ENCODE measurements at regions not wholly inside any gene's neighbourhood (a gene's known extent, or its start where the extent isn't known, plus 50 kb on each side); places are given as distances from the start of the nearest gene placed in this dataset.

DNA sequence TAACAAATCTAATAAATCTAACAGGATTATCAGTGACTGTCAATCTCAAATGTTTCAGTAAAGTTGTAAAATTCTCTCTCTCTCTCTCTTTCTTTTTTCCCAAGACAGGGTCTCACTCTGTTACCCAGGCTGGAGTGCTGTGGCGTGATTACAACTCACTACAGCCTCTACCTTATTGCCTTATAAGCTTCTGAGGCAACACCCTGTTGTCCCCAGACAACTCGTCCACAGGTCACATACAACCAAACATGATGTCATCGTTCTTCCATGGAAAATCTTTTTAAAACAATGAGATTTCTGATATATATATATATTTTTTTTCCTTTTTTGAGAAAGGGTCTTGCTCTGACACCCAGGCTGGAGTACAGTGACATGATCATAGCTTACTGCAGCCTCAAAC lies 151.4 kb upstream of the RGS6 start:
- Mint-ChIP-seq H3K27ac (no peak overlapping the region), H3K4me3 (no peak overlapping the region), H3K36me3 (no peaks in the 10 kb centered on the region), H3K27me3 (peaks cover 20 to 22% of the 10 kb centered on the region in 2 donors), H3K9me3 (peaks cover 0 to 3% (median 0%) of the 10 kb centered on the region in 8 donors), H3K4me1 (peaks cover 0 to 4% (median 4%) of the 10 kb centered on the region in 4 donors)
- H3K36me3 ChIP-seq (ENCODE audit: insufficient read depth, low read length) = no peaks in the 10 kb centered on the region
- no peaks in the 10 kb centered on the region for H3K27me3 ChIP-seq (ENCODE audit: insufficient read depth, low read length)
- intact Hi-C loops (cut with micrococcal nuclease) = no loop called here
- no peaks in the 10 kb centered on the region for H3K4me1 ChIP-seq (ENCODE audit: insufficient read depth, low read length)
- DNase-seq = no peak
- no peak overlapping the region for H3K4me3 ChIP-seq (ENCODE audit: low read length in 2 of 2)
- ChIA-PET CTCF (ENCODE audit: partially characterized antibody) (interaction anchor here (1.8 kb wide), 1 partner anchor 28 kb away, joined by 5 read pairs; no protein-coding TSS in a partner anchor), POLR2A (ENCODE audit: partially characterized antibody) (no interaction called here)
- no peak overlapping the region for H3K27ac ChIP-seq (ENCODE audit: low read depth, low read length)
- H3K9me3 ChIP-seq (ENCODE audit: control insufficient read depth in 1 of 2, low read length in 2 of 2) = no peaks in the 10 kb centered on the region

DNA sequence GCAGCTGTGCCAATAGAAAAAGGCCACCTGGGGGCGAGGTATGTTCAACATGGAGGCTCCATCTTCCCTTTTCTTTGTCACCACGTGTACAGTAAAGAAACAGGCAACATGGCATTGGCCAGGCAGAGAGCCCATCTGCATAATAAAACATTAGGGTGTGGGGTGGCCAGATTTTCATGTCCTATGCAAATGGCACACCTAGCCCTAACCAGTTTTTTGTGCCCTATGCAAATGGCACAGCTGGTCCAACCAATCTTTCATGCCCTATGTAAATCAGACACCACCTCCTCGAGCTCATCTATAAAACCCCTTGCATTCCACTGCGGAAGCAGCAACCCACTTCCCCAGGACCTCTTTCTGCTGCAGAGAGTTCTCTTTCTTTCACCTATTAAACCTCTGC lies 149.1 kb upstream of the RGS6 start:
- POLR2A ChIA-PET (ENCODE audit: partially characterized antibody) = no interaction called here
- Mint-ChIP-seq H3K27me3 (peaks cover 10 to 15% of the 10 kb centered on the region in 2 donors), H3K27ac (no peak overlapping the region), H3K4me3 (no peak overlapping the region), H3K4me1 (no peaks in the 10 kb centered on the region), H3K9me3 (peaks cover 0 to 3% (median 0%) of the 10 kb centered on the region in 8 donors), H3K36me3 (no peaks in the 10 kb centered on the region)
- Histone ChIP-seq H3K4me1 (ENCODE audit: insufficient read depth, low read length) (no peaks in the 10 kb centered on the region), H3K4me3 (ENCODE audit: low read length in 2 of 2) (no peak overlapping the region), H3K27me3 (ENCODE audit: insufficient read depth, low read length) (no peaks in the 10 kb centered on the region), H3K9me3 (ENCODE audit: control insufficient read depth in 1 of 2, low read length in 2 of 2) (no peaks in the 10 kb centered on the region), H3K27ac (ENCODE audit: low read depth, low read length) (no peak overlapping the region), H3K36me3 (ENCODE audit: insufficient read depth, low read length) (no peaks in the 10 kb centered on the region)
- CTCF ChIA-PET (ENCODE audit: partially characterized antibody) = interaction anchor here (1.2 kb wide), 1 partner anchor 30 kb away, joined by 4 read pairs; no protein-coding TSS in a partner anchor
- intact Hi-C loops (cut with micrococcal nuclease) = no loop called here
- DNase-seq = no peak

DNA sequence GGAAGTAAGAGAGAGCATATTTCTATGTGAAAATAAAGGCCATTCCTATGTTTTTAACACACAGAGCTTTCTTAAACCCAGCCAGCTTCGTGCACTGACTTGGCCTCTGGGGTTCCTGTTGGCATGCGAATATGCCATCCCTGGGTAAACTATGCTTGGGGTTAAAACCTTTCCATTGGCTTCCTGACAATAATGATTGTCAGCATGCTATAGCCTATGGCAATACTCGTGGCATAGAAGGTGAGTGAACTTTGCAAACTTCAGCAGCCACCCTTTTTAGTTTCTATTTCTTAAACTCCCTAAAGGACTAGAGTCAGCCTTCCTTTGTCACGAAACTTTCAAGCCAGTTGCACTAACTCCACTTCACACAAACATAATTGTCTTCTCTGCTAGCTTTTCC lies 148.4 kb upstream of the RGS6 start:
- Histone ChIP-seq H3K4me1 (ENCODE audit: insufficient read depth, low read length) (no peaks in the 10 kb centered on the region), H3K27me3 (ENCODE audit: insufficient read depth, low read length) (no peaks in the 10 kb centered on the region), H3K4me3 (ENCODE audit: low read length in 2 of 2) (no peak overlapping the region), H3K9me3 (ENCODE audit: control insufficient read depth in 1 of 2, low read length in 2 of 2) (no peaks in the 10 kb centered on the region), H3K36me3 (ENCODE audit: insufficient read depth, low read length) (no peaks in the 10 kb centered on the region), H3K27ac (ENCODE audit: low read depth, low read length) (no peak overlapping the region)
- ChIA-PET POLR2A (ENCODE audit: partially characterized antibody) (no interaction called here), CTCF (ENCODE audit: partially characterized antibody) (no interaction called here)
- intact Hi-C loops (cut with micrococcal nuclease) = no loop called here
- Mint-ChIP-seq H3K27ac (no peak overlapping the region), H3K4me1 (no peaks in the 10 kb centered on the region), H3K4me3 (no peak overlapping the region), H3K9me3 (peaks cover 0 to 3% (median 0%) of the 10 kb centered on the region in 8 donors), H3K27me3 (peaks cover 7 to 14% of the 10 kb centered on the region in 2 donors), H3K36me3 (no peaks in the 10 kb centered on the region)
- DNase-seq = no peak

GRCh38 chr14:71789005-71789404 lies 143.2 kb upstream of the RGS6 start:
- Histone ChIP-seq H3K4me1 (ENCODE audit: insufficient read depth, low read length) (no peaks in the 10 kb centered on the region), H3K36me3 (ENCODE audit: insufficient read depth, low read length) (no peaks in the 10 kb centered on the region), H3K27me3 (ENCODE audit: insufficient read depth, low read length) (no peaks in the 10 kb centered on the region), H3K4me3 (ENCODE audit: low read length in 2 of 2) (no peak overlapping the region), H3K9me3 (ENCODE audit: control insufficient read depth in 1 of 2, low read length in 2 of 2) (no peaks in the 10 kb centered on the region), H3K27ac (ENCODE audit: low read depth, low read length) (no peak overlapping the region)
- ChIA-PET CTCF (ENCODE audit: partially characterized antibody) (no interaction called here), POLR2A (ENCODE audit: partially characterized antibody) (no interaction called here)
- Mint-ChIP-seq H3K4me1 (no peaks in the 10 kb centered on the region), H3K27ac (no peak overlapping the region), H3K4me3 (no peak overlapping the region), H3K9me3 (peaks cover 0 to 10% (median 4%) of the 10 kb centered on the region in 8 donors), H3K36me3 (no peaks in the 10 kb centered on the region), H3K27me3 (peaks cover 1 to 4% of the 10 kb centered on the region in 2 donors)
- intact Hi-C loops (cut with micrococcal nuclease) = no loop called here
- DNase-seq = no peak

DNA sequence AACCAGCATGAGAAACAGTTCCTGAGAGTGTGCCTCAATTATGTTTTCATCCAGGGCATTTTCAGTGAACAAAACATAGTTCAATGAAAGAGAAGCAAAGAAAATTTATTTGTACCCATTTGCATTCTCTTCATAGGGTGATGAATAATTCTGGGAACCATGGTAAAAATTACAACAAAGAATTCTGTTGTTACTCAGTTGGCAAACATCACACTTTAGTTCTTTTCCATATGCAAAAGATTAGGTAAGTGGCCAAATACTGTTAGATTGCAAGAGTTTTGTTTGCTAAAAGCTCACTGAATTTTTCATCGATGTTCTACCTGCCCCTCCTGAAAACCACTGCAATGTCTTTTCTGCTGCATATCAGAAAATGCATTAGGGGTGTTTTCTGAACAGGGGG lies 132.4 kb upstream of the RGS6 start:
- Mint-ChIP-seq H3K36me3 (no peaks in the 10 kb centered on the region), H3K4me1 (no peaks in the 10 kb centered on the region), H3K4me3 (no peak overlapping the region), H3K27ac (no peak overlapping the region), H3K27me3 (peaks cover 23 to 27% of the 10 kb centered on the region in 2 donors), H3K9me3 (peaks cover 0 to 5% (median 1%) of the 10 kb centered on the region in 8 donors)
- no peaks in the 10 kb centered on the region for H3K36me3 ChIP-seq (ENCODE audit: insufficient read depth, low read length)
- no peaks in the 10 kb centered on the region for H3K27me3 ChIP-seq (ENCODE audit: insufficient read depth, low read length)
- POLR2A ChIA-PET (ENCODE audit: partially characterized antibody) = no interaction called here
- no peak overlapping the region for H3K27ac ChIP-seq (ENCODE audit: low read depth, low read length)
- CTCF ChIA-PET (ENCODE audit: partially characterized antibody) = no interaction called here
- no peak for DNase-seq
- no peaks in the 10 kb centered on the region for H3K9me3 ChIP-seq (ENCODE audit: control insufficient read depth in 1 of 2, low read length in 2 of 2)
- H3K4me3 ChIP-seq (ENCODE audit: low read length in 2 of 2) = no peak overlapping the region
- intact Hi-C loops (cut with micrococcal nuclease) = no loop called here
- H3K4me1 ChIP-seq (ENCODE audit: insufficient read depth, low read length) = no peaks in the 10 kb centered on the region

- Mint-ChIP-seq H3K4me3 (no peak overlapping the region), H3K4me1 (no peaks in the 10 kb centered on the region), H3K27me3 (peaks cover 22 to 25% of the 10 kb centered on the region in 2 donors), H3K27ac (no peak overlapping the region), H3K36me3 (no peaks in the 10 kb centered on the region), H3K9me3 (peaks cover 0 to 5% (median under 1%) of the 10 kb centered on the region in 8 donors)
- no peaks in the 10 kb centered on the region for H3K4me1 ChIP-seq (ENCODE audit: insufficient read depth, low read length)
- H3K36me3 ChIP-seq (ENCODE audit: insufficient read depth, low read length) = no peaks in the 10 kb centered on the region
- no peak for DNase-seq
- POLR2A ChIA-PET (ENCODE audit: partially characterized antibody) = no interaction called here
- CTCF ChIA-PET (ENCODE audit: partially characterized antibody) = no interaction called here
- H3K27ac ChIP-seq (ENCODE audit: low read depth, low read length) = no peak overlapping the region
- no peaks in the 10 kb centered on the region for H3K9me3 ChIP-seq (ENCODE audit: control insufficient read depth in 1 of 2, low read length in 2 of 2)
- intact Hi-C loops (cut with micrococcal nuclease) = no loop called here
- no peaks in the 10 kb centered on the region for H3K27me3 ChIP-seq (ENCODE audit: insufficient read depth, low read length)
- H3K4me3 ChIP-seq (ENCODE audit: low read length in 2 of 2) = no peak overlapping the region
Measured at GRCh38 chr14:71800878-71801277, 131.4 kb upstream of the RGS6 start.

GRCh38 chr14:71803539-71804260 lies 128.5 kb upstream of the RGS6 start:
- intact Hi-C loops (cut with micrococcal nuclease) = no loop called here
- Histone ChIP-seq H3K4me1 (ENCODE audit: insufficient read depth, low read length) (no peaks in the 10 kb centered on the region), H3K27me3 (ENCODE audit: insufficient read depth, low read length) (no peaks in the 10 kb centered on the region), H3K27ac (ENCODE audit: low read depth, low read length) (no peak overlapping the region), H3K36me3 (ENCODE audit: insufficient read depth, low read length) (no peaks in the 10 kb centered on the region), H3K4me3 (ENCODE audit: low read length in 2 of 2) (no peak overlapping the region), H3K9me3 (ENCODE audit: control insufficient read depth in 1 of 2, low read length in 2 of 2) (no peaks in the 10 kb centered on the region)
- no peak overlapping the region for H3K27ac Mint-ChIP-seq
- DNase-seq = no peak
- peaks cover 0 to 3% (median 0%) of the 10 kb centered on the region in 8 donors for H3K9me3 Mint-ChIP-seq
- H3K27me3 Mint-ChIP-seq = peaks cover 22 to 33% of the 10 kb centered on the region in 2 donors
- no peak overlapping the region for H3K4me3 Mint-ChIP-seq
- H3K36me3 Mint-ChIP-seq = peaks cover 0 to 4% of the 10 kb centered on the region in 2 donors
- CTCF ChIA-PET (ENCODE audit: partially characterized antibody) = interaction anchor here (1.4 kb wide), 1 partner anchor 9 kb away, joined by 3 read pairs; no protein-coding TSS in a partner anchor
- POLR2A ChIA-PET (ENCODE audit: partially characterized antibody) = no interaction called here
- no peaks in the 10 kb centered on the region for H3K4me1 Mint-ChIP-seq

Measured in CD4-positive, alpha-beta memory T cell (primary cell).